Adipocyte (in vitro differentiated cells): ENCODE measurements at regions not wholly inside any gene's neighbourhood (a gene's known extent, or its start where the extent isn't known, plus 50 kb on each side); places are given as distances from the start of the nearest gene placed in this dataset.
A peak's percentile ranks its signal among the peaks of the same experiment; 100 is the strongest.
"Not testable (repeated sequence)": the region's sequence is repeated elsewhere in the genome, so short reads cannot be mapped to it uniquely, and the experiment has no call there.

Experiments
- DNase-seq: peaks from one replicate; pipeline ENCODE4 v3.0.0-alpha.2; 2015; ENCODE audit warnings: low read depth
- H3K27me3 ChIP-seq: replicated peaks from 2 replicates; pipeline ENCODE4 v1.7.0; 2013; ENCODE audit warnings: mild to moderate bottlenecking, low read length, moderate library complexity; ENCODE audit not compliant: control insufficient read depth, insufficient read depth
- H3K36me3 ChIP-seq: 2 replicates; pipeline ENCODE4 v1.7.0; 2013; ENCODE audit warnings: low read length, mild to moderate bottlenecking, moderate library complexity; ENCODE audit not compliant: control insufficient read depth, insufficient read depth, severe bottlenecking
- H3K4me1 ChIP-seq: 2 replicates; pipeline ENCODE4 v1.7.0; 2013; ENCODE audit warnings: mild to moderate bottlenecking, low read length, moderate library complexity; ENCODE audit not compliant: control insufficient read depth, insufficient read depth
- H3K4me3 ChIP-seq: 2 replicates; pipeline ENCODE4 v1.7.0; 2013; ENCODE audit warnings: mild to moderate bottlenecking, low read length, moderate library complexity
- H3K9ac ChIP-seq: 2 replicates; pipeline ENCODE4 v1.7.0; 2013; ENCODE audit warnings: mild to moderate bottlenecking, low read length, moderate library complexity
- H3K9me3 ChIP-seq: 2 replicates; pipeline ENCODE4 v1.7.0; 2013; ENCODE audit warnings: mild to moderate bottlenecking, low read length, moderate library complexity; ENCODE audit not compliant: control insufficient read depth

DNA sequence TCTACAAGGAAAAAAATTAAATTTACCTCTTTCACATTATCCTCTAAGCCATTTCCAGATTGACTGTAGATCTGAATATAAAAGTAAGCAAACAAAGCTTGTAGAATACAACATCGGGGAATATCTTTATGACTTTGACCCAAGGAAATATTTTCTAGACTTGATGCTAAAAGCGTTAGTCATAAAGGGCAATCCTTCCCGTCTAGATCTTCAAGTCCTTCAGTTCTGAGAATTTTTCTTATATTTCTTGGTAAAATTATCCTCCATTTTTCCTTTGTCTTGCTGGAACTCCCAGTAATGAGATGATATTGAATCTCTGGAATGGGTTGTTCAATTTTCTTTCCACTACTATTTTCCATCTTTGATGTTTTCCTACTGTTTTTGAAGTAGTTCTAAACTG lies 77.8 kb upstream of the ZNF184 start:
- H3K4me1 ChIP-seq: peaks cover 8% of the 10 kb centered on the region
- no peaks in the 10 kb centered on the region for H3K27me3 ChIP-seq
- H3K9me3 ChIP-seq: no peaks in the 10 kb centered on the region
- no peak overlapping the region for H3K9ac ChIP-seq
- no peaks in the 10 kb centered on the region for H3K36me3 ChIP-seq
- DNase-seq: no peak
- no peak overlapping the region for H3K4me3 ChIP-seq

DNA sequence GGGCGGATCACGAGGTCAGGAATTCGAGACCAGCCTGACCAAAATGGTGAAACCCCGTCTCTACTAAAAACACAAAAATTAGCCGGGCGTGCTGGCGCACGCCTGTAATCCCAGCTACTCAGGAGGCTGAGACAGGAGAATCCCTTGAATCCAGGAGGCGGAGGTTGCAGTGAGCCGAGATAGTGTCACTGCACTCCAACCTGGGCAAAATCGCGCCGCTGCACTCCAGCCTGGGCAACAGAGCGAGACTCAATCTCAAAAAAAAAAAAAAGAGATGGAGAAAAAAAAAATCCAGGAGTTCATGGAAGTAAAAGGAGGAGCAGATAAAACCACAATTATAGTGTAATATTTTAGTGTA lies 76.3 kb upstream of the ZNF184 start:
- peaks cover 18% of the 10 kb centered on the region for H3K4me1 ChIP-seq
- not testable (repeated sequence) for H3K36me3 ChIP-seq, H3K9ac ChIP-seq, H3K9me3 ChIP-seq, DNase-seq, H3K27me3 ChIP-seq, H3K4me3 ChIP-seq

DNA sequence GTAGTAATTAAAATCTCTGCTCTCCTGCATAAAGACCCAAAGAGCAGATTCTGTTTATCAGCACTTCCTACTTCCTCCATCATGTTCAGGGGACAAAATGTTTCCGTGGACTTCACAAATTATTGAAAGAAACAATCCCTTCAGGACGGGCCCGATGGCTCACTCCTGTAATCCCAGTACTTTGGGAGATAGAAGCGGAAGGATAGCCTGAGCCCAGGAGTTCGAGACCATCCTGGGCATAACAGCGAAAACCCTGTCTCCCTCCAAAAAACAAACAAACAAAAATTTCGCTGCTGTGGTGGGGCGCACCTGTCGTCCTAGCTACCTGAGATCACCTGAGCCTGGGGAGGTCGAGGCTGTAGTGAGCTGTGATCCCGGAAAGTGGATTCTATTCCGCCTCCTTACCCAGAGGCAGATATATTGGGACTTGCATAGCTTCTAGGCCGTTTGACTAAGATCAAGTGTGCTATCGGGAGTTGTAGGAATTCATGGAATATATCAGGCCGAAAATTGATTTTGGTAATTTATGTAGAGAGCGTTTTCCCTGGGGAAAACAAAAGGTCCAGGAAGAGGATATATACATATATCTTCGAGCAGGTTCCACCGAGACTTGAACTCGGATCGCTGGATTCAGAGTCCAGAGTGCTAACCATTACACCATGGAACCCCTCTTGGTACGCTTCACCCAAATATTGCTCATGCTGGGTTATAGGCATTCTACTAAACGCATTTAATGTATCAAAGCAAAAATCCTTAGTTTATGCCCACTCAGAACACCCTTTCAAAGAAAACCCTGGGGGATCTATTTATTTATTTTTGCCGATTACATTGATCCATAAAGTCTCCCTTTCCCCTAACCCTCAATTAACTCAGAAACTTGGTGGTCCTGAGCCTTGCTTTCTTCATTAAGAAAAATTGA lies 74.5 kb upstream of the ZNF184 start:
- Histone ChIP-seq H3K4me3 (peak overlapping the region; percentile 78), H3K27me3 (peaks cover 3% of the 10 kb centered on the region), H3K36me3 (no peaks in the 10 kb centered on the region), H3K4me1 (peaks cover 18% of the 10 kb centered on the region), H3K9ac (no peak overlapping the region), H3K9me3 (no peaks in the 10 kb centered on the region)
- DNase-seq: peak; percentile 61

DNA sequence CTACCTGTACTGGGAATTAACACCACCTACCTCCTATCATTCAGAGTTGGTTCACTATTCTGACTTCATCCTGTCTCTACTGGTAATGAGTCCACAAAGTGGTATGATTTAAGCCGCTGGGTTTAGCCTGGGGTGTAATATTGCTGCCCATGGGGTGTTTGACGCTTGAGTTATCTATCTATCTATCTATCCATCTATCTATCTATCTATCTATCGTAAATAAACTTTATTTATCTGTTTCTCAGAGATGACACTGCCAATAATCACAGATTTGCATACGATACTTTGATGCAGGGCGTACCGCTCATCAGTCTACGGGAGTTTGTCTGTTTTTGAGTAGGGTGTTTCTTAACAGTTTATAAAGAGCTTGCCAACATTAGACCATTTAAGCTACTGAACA lies 73.6 kb upstream of the ZNF184 start:
- no peak for DNase-seq
- no peaks in the 10 kb centered on the region for H3K9me3 ChIP-seq
- no peaks in the 10 kb centered on the region for H3K36me3 ChIP-seq
- H3K4me3 ChIP-seq: no peak overlapping the region
- no peak overlapping the region for H3K9ac ChIP-seq
- peaks cover 18% of the 10 kb centered on the region for H3K4me1 ChIP-seq
- H3K27me3 ChIP-seq: peaks cover 3% of the 10 kb centered on the region

DNA sequence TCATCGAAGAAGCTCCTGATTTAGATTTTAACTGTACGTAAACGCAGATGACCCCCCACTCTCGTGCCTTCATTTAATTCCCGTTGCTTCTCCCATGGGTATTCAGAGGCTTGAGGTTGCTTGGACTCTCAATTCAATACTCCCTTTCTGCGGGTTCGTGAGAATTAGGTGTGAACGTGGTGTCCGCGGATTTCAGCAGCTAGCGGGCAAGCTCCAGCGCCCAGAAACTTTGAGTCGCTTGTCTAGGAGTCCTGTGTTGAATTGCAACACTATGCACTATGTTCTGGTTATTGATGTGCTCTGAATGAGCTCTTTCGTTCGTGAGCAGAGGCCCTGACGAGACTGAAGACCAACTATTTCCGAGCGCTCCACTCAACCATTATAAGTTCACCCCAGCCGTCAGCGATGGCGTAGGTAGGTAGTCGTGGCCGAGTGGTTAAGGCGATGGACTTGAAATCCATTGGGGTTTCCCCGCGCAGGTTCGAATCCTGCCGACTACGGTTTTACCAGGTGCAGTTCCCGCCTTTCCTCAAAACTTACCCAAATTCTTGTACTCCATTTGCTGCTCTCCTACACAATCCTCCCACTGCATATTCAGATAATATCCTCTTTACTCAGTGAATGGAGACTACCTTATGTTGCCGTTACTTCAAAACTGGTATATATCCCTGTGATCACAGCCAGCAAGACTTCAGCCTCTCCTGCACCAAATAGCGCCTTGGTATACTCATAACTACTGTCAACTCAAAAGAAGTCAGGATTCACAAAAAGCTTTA lies 72.6 kb upstream of the ZNF184 start:
- H3K4me1 ChIP-seq: peaks cover 18% of the 10 kb centered on the region
- peaks cover 3% of the 10 kb centered on the region for H3K27me3 ChIP-seq
- DNase-seq: peak; percentile 23
- no peaks in the 10 kb centered on the region for H3K36me3 ChIP-seq
- H3K4me3 ChIP-seq: peak overlapping the region; percentile 72
- no peak overlapping the region for H3K9ac ChIP-seq
- no peaks in the 10 kb centered on the region for H3K9me3 ChIP-seq

DNA sequence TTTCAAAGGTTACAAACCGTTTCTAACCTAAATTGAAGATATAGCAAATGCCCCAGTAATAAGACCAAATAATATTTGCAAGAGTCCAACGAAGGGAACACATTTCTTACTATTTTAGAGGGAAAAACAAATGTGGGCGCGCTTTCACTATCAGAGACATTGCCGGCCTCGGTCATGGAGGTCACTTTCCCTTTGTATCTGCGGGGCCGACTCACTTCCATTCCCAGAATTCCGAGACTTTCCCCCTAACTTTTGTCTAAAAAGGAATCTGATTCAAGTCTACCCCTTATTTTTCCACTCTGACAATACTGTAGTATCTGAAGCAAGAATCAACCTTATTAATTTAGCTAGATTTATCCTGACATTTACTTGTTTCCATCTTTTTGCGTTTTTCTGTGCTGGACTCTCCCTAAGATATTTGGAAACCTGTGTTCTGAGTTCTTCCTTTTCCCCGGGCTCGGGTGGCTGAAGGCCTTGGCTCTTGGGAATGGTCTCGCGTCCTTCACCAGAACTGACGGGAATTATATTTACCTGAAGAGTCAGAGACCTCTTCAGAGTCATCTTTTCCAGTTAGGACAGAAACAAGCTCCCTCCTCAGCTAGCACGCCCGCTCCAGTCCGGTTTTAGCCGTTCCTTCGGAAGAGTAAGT lies 71.8 kb upstream of the ZNF184 start:
- Histone ChIP-seq H3K9me3 (no peaks in the 10 kb centered on the region), H3K27me3 (peaks cover 3% of the 10 kb centered on the region), H3K9ac (no peak overlapping the region), H3K4me1 (peaks cover 18% of the 10 kb centered on the region), H3K4me3 (peak overlapping the region; percentile 72), H3K36me3 (no peaks in the 10 kb centered on the region)
- no peak for DNase-seq

DNA sequence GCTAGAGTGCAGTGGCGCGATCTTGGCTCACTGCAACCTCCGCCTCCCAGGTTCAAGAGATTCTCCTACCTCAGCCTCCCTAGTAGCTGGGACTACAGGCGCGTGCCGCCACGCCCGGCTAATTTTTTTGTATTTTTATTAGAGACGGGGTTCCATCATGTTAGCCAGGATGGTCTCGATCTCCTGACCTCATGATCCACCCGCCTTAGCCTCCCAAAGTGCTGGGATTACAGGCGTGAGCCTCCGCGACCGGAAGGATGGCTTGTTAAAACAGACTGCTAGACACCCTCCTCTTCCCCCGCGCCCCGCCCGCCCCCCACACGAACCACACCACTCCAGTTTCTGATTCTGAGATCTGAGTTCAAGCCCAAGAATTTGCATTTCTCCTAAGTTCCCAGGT lies 71.2 kb upstream of the ZNF184 start:
- not testable (repeated sequence) for DNase-seq, H3K9ac ChIP-seq, H3K9me3 ChIP-seq, H3K36me3 ChIP-seq, H3K27me3 ChIP-seq
- H3K4me1 ChIP-seq: peaks cover 18% of the 10 kb centered on the region
- peak overlapping the region; percentile 72 for H3K4me3 ChIP-seq

DNA sequence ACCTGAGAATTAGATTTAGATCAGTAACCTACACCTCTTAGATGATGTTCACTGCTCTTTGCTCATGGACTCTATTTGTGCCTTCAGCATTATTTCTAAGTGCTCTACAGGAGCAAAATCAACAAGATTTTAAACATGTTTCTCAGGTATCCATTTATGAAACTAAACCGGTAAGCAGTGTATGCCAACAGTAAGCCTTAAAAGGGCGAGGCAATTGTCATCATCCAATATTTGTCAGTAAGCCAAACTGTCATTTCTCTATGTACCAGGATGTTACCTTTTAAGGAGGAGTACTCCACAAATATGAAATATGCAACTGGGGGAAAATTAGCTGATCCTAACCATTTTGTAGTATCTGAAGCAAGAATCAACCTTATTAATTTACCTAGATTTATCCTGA lies 69.6 kb upstream of the ZNF184 start:
- peaks cover 3% of the 10 kb centered on the region for H3K27me3 ChIP-seq
- no peak for DNase-seq

DNA sequence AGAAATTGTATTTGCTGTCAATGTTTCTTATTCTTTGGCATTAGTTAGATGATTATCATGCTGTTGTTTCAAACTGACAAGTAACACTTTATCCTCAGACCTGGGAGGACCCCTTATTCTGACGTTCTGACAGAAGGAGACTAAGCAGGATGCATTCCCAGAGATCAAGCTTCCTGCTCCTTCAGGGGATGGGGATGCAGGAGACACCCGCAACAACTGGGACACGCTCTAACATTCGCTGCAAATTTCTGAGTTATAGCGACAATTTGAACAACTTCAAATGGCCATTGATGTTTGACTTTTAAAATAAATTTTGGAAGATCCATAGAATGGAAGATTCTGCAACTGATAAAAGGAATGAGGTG lies 69.0 kb upstream of the ZNF184 start:
- Histone ChIP-seq H3K4me1 (peaks cover 10% of the 10 kb centered on the region), H3K4me3 (no peak overlapping the region), H3K27me3 (peaks cover 3% of the 10 kb centered on the region), H3K9me3 (no peaks in the 10 kb centered on the region), H3K9ac (no peak overlapping the region), H3K36me3 (no peaks in the 10 kb centered on the region)
- DNase-seq: no peak

More for the DNA sequence above, 69.6 kb upstream of the ZNF184 start:
- no peak overlapping the region for H3K9ac ChIP-seq
- H3K36me3 ChIP-seq: no peaks in the 10 kb centered on the region
- H3K9me3 ChIP-seq: no peaks in the 10 kb centered on the region
- H3K4me3 ChIP-seq: no peak overlapping the region
- H3K4me1 ChIP-seq: peaks cover 10% of the 10 kb centered on the region

DNA sequence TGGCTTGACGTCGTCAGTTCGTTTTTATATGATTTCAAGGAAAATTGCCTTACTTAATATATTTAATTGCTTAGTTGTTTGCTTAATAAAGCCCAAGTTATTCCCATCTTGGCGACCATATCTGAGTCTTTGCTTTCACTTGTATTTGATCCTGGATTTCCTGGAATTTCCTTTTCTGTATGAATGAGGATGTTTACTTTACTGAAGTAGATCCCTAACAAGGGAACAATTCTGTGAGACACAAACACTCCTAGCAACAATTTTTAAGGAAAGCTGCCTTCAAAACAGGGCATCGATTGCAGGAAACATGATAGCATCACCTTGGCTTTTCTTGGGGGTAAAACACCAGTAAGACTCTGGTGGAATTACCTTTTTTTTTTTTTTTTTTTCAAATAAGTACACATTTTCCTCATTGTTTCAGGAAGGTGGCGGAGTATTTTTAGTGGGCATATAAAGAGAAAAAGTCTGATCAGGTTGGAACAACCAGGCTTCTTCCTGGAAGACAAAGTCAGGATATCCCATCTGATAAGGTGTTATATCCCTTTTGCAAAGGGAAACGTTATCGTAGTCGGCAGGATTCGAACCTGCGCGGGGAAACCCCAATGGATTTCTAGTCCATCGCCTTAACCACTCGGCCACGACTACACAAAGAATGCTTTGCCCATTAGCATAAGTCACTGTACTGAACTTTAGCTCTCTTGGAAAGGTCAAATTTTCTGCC lies 68.5 kb upstream of the ZNF184 start:
- H3K4me3 ChIP-seq: no peak overlapping the region
- peaks cover 3% of the 10 kb centered on the region for H3K27me3 ChIP-seq
- H3K36me3 ChIP-seq: no peaks in the 10 kb centered on the region
- no peaks in the 10 kb centered on the region for H3K9me3 ChIP-seq
- DNase-seq: no peak
- peaks cover 10% of the 10 kb centered on the region for H3K4me1 ChIP-seq
- no peak overlapping the region for H3K9ac ChIP-seq

DNA sequence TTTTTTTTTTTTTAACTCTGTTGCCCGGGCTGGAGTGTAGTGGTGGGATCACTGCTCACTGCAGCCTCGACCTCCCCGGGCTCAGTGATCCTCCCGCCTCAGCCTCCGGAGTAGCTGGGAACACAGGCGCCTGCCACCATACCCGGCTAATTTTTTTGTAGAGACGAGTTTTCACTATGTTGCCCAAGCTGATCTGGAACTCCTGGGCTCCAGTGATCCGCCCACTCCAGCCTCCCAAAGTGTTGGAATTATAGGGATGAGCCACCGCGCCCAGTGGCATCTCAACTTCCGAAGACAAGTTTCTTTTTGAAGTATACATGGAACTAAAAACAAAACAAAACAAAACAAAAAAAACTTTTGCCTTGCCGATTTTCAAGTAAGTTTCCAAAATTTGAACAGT lies 66.6 kb upstream of the ZNF184 start:
- H3K36me3 ChIP-seq: no peaks in the 10 kb centered on the region
- H3K4me3 ChIP-seq: no peak overlapping the region
- H3K4me1 ChIP-seq: peaks cover 1% of the 10 kb centered on the region
- no peak overlapping the region for H3K9ac ChIP-seq
- no peak for DNase-seq
- H3K27me3 ChIP-seq: peaks cover 7% of the 10 kb centered on the region
- no peaks in the 10 kb centered on the region for H3K9me3 ChIP-seq
